PC-9 (cell line): ENCODE measurements at regions not wholly inside any gene's neighbourhood (a gene's known extent, or its start where the extent isn't known, plus 50 kb on each side); places are given as distances from the start of the nearest gene placed in this dataset.

Experiments
- BruUV-seq: library from RNA; stranded (reverse); fragments of 400-500 nt; replicated peaks from 2 replicates; lab custom pipeline; 2021; lab: Mats Ljungman, UMichigan
- CTCF ChIA-PET: fragments of 300-600 bp; sonication (Branson Sonifier 250); formaldehyde crosslinking; loops from one replicate; lab custom pipeline; 2022; ENCODE audit warnings: antibody characterized with exemption; lab: Charles Lee
- POLR2A ChIA-PET: fragments of 300-600 bp; sonication (Branson Sonifier 250); formaldehyde crosslinking; loops from one replicate; lab custom pipeline; 2022; ENCODE audit warnings: antibody characterized with exemption; ENCODE audit not compliant: unreplicated experiment; lab: Charles Lee
- DNase-seq, 2 experiments: peaks; one replicate each; pipeline versions ENCODE4 v3.0.0 to v3.0.0-alpha.2; 2015 to 2022; ENCODE audit warnings: mixed read lengths in 1 of 2
- H2AFZ ChIP-seq: fragments of 200-600 bp; sonication (generic); 2 replicates; pipeline ENCODE4 v1.8.1; 2017; ENCODE audit warnings: antibody characterized with exemption
- H3F3A ChIP-seq: fragments of 200-600 bp; sonication (generic); 2 replicates; pipeline ENCODE4 v1.8.1; 2017; ENCODE audit warnings: antibody characterized with exemption, mild to moderate bottlenecking, low read depth; ENCODE audit not compliant: insufficient read depth
- H3K27ac ChIP-seq: fragments of 200-600 bp; sonication (generic); 2 replicates; pipeline ENCODE4 v1.6.1; 2016; ENCODE audit warnings: mixed run types
- H3K27me3 ChIP-seq: fragments of 200-600 bp; sonication (generic); 2 replicates; pipeline ENCODE4 v1.6.1; 2016; ENCODE audit warnings: low read depth, mixed run types; ENCODE audit not compliant: insufficient read depth
- H3K36me3 ChIP-seq: fragments of 200-600 bp; sonication (generic); 2 replicates; pipeline ENCODE4 v1.6.1; 2016; ENCODE audit warnings: low read depth, mixed run types
- H3K4me1 ChIP-seq: fragments of 200-600 bp; sonication (generic); replicated peaks from 2 replicates; pipeline ENCODE4 v1.6.1; 2016; ENCODE audit warnings: mixed run types; ENCODE audit not compliant: insufficient read depth
- H3K4me2 ChIP-seq: fragments of 200-600 bp; sonication (generic); 2 replicates; pipeline ENCODE4 v1.6.1; 2017; ENCODE audit warnings: mixed run types
- H3K4me3 ChIP-seq: fragments of 200-600 bp; sonication (generic); 2 replicates; pipeline ENCODE4 v1.6.1; 2016; ENCODE audit warnings: mixed run types
- H3K79me2 ChIP-seq: fragments of 200-600 bp; sonication (generic); 2 replicates; pipeline ENCODE4 v1.6.1; 2017; ENCODE audit warnings: low read depth, mixed run types
- H3K9me2 ChIP-seq: fragments of 200-600 bp; sonication (generic); 2 replicates; pipeline ENCODE4 v1.8.1; 2017; ENCODE audit warnings: mild to moderate bottlenecking; ENCODE audit not compliant: insufficient read depth
- H3K9me3 ChIP-seq: fragments of 200-600 bp; sonication (generic); 2 replicates; pipeline ENCODE4 v1.8.1; 2016; ENCODE audit warnings: low read depth; ENCODE audit not compliant: insufficient read depth
- H4K20me1 ChIP-seq: fragments of 200-600 bp; sonication (generic); 2 replicates; pipeline ENCODE4 v1.8.1; 2017; ENCODE audit not compliant: insufficient read depth
- CTCF ChIP-seq: fragments of 200-600 bp; sonication (generic); conservative IDR thresholded peaks from 2 replicates; pipeline ENCODE4 v1.6.1; 2017; ENCODE audit warnings: mixed run types, antibody characterized with exemption, mild to moderate bottlenecking, moderate library complexity
- EZH2 ChIP-seq: fragments of 200-600 bp; sonication (generic); IDR thresholded peaks from 2 replicates; pipeline ENCODE4 v1.8.0; 2017; ENCODE audit warnings: antibody characterized with exemption, low read depth
- intact Hi-C: fragments of 100-400 bp; cut with micrococcal nuclease; formaldehyde crosslinking; loops from one replicate; pipeline ENCODE4 v1.10.0; 2022; ENCODE audit not compliant: unreplicated experiment

DNA sequence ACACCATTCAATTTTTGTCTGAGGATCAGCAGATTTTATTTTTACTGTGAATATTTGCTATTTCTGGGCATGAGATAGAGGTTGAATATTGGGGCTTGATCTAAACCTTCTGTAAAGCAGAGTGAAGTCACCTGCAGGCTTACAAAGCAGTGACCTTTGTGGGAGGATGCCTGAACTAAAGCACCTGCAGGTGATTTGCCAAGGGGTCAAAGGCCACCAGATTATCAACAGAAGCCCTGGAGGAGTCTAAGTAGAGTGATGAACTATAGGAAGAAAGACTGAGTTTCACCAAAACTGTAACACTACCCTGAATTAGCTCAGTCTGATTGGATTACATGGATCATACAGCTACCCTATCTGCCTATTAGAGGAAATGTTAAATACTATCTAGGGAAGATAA lies 144.3 kb upstream of the PRLR start:
- no peak for DNase-seq
- no peak for TF ChIP-seq EZH2
- no peak for TF ChIP-seq CTCF
- H3K4me1 ChIP-seq: no peaks in the 10 kb centered on the region
- H3K27me3 ChIP-seq: no peaks in the 10 kb centered on the region
- no peak overlapping the region for H3K4me3 ChIP-seq
- H3F3A ChIP-seq: no peaks in the 10 kb centered on the region
- POLR2A ChIA-PET: no interaction called here
- H3K4me2 ChIP-seq: no peak overlapping the region
- H3K36me3 ChIP-seq: no peaks in the 10 kb centered on the region
- H4K20me1 ChIP-seq: no peaks in the 10 kb centered on the region
- H3K79me2 ChIP-seq: no peaks in the 10 kb centered on the region
- H3K9me3 ChIP-seq: no peaks in the 10 kb centered on the region
- no peak overlapping the region for H3K27ac ChIP-seq
- H3K9me2 ChIP-seq: no peaks in the 10 kb centered on the region
- no peak overlapping the region for H2AFZ ChIP-seq
- intact Hi-C loops: no loop called here
- CTCF ChIA-PET: no interaction called here
- no TSS peak for BruUV-seq

GRCh38 chr5:35373249-35373648 lies 143.0 kb upstream of the PRLR start:
- Histone ChIP-seq H3K4me1 (no peaks in the 10 kb centered on the region), H3K27me3 (no peaks in the 10 kb centered on the region), H3K9me2 (no peaks in the 10 kb centered on the region), H3F3A (no peaks in the 10 kb centered on the region), H3K36me3 (no peaks in the 10 kb centered on the region), H3K79me2 (no peaks in the 10 kb centered on the region), H3K27ac (no peak overlapping the region), H3K4me2 (no peak overlapping the region), H4K20me1 (no peaks in the 10 kb centered on the region), H3K4me3 (no peak overlapping the region), H3K9me3 (no peaks in the 10 kb centered on the region), H2AFZ (no peak overlapping the region)
- DNase-seq: no peak
- ChIA-PET CTCF (no interaction called here), POLR2A (no interaction called here)
- TF ChIP-seq CTCF (no peak), EZH2 (no peak)
- intact Hi-C loops: no loop called here
- BruUV-seq: no TSS peak

DNA sequence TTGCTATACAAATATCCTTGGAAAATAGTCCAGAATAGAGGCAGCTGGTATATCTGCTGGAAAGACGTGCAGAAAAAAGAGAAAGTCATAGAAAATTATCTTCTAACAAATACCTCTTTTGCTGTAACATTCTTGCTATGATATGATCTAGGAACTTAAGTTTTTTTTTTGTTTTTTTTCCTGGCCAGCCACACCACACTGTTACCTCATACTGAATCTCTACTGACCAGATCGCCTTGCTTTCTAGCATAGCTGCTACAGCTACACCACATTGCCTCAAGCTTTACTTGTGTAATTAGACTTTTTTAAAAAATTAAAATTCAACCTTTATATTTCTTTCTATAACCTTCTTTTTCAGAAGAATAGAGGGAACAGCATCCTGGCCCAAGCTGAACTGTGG lies 142.2 kb upstream of the PRLR start:
- Histone ChIP-seq H3K36me3 (no peaks in the 10 kb centered on the region), H4K20me1 (no peaks in the 10 kb centered on the region), H3K4me3 (no peak overlapping the region), H2AFZ (no peak overlapping the region), H3K4me2 (no peak overlapping the region), H3K4me1 (no peaks in the 10 kb centered on the region), H3K27me3 (no peaks in the 10 kb centered on the region), H3K9me3 (no peaks in the 10 kb centered on the region), H3K79me2 (no peaks in the 10 kb centered on the region), H3F3A (no peaks in the 10 kb centered on the region), H3K9me2 (no peaks in the 10 kb centered on the region), H3K27ac (no peak overlapping the region)
- intact Hi-C loops: no loop called here
- no peak for DNase-seq
- no TSS peak for BruUV-seq
- ChIA-PET POLR2A (no interaction called here), CTCF (no interaction called here)
- TF ChIP-seq EZH2 (no peak), CTCF (no peak)
